ENCODE measurements at regions not wholly inside any gene's neighbourhood (a gene's known extent, or its start where the extent isn't known, plus 50 kb on each side); places are given as distances from the start of the nearest gene placed in this dataset.
"Not testable (repeated sequence)": the region's sequence is repeated elsewhere in the genome, so short reads cannot be mapped to it uniquely, and the experiment has no call there.

DNA sequence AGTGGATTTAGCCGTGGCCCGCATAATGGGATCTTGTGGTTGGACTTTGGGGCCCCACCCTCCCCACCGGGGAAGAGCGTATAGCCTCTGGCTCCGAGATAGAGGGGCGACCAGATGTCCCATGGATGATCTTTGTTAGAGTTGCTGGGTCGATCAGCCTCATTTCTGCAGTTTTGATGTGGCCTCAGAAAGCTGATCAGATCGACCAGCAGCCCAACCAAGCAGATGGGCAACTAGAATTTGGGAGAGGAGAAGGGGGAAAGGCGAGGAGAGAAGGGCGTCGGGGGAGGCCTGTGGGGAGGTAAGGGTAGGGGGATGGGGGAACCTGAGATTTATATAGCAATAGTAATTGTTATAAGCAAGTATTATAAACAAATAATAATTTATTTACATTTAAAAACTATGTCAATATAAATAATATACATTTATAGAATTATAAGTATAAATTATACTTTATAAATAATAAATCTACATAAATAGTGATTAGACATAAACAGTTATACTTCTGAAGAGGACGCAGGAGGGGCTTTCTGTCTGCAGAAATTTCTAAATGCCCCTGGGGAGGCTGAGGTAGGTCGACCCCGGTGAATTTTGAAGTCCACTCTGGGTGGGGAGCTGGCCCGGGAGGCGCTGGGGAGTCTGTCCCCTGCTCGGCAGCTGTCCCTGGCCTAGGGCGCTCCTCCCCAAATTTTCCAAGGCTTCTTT lies 136.3 kb downstream of the KCNJ12 start:
- Histone ChIP-seq H3K4me1 (ENCODE audit: insufficient read depth, low read length) (peaks cover 3% of the 10 kb centered on the region; the same call in 1 of the 2 replicates), H3K79me2 (ENCODE audit: insufficient read depth, low read length) (no peaks in the 10 kb centered on the region), H4K20me1 (ENCODE audit: insufficient read depth, low read length) (no peaks in the 10 kb centered on the region), H2AFZ (ENCODE audit: low read depth, low read length) (no peak overlapping the region), H3K27me3 (ENCODE audit: insufficient read depth, low read length, poor library complexity) (peaks cover 6% of the 10 kb centered on the region), H3K4me2 (ENCODE audit: insufficient read depth, low read length) (no peak overlapping the region), H3K9ac (ENCODE audit: low read depth, low read length) (no peak overlapping the region), H3K9me3 (ENCODE audit: insufficient read depth, low read length, severe bottlenecking) (no peaks in the 10 kb centered on the region), H3K4me3 (ENCODE audit: low read depth in 1 of 2, low read length in 2 of 2) (no peak overlapping the region), H3K27ac (ENCODE audit: low read length) (no peak overlapping the region), H3K36me3 (ENCODE audit: insufficient read depth, low read length) (no peaks in the 10 kb centered on the region)
- DNase-seq (no peak), ATAC-seq (ENCODE audit: insufficient read depth, low read depth) (no peak)
- TF ChIP-seq, protein P1, sequence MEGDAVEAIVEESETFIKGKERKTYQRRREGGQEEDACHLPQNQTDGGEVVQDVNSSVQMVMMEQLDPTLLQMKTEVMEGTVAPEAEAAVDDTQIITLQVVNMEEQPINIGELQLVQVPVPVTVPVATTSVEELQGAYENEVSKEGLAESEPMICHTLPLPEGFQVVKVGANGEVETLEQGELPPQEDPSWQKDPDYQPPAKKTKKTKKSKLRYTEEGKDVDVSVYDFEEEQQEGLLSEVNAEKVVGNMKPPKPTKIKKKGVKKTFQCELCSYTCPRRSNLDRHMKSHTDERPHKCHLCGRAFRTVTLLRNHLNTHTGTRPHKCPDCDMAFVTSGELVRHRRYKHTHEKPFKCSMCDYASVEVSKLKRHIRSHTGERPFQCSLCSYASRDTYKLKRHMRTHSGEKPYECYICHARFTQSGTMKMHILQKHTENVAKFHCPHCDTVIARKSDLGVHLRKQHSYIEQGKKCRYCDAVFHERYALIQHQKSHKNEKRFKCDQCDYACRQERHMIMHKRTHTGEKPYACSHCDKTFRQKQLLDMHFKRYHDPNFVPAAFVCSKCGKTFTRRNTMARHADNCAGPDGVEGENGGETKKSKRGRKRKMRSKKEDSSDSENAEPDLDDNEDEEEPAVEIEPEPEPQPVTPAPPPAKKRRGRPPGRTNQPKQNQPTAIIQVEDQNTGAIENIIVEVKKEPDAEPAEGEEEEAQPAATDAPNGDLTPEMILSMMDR (IDR thresholded peaks at IDR 0.05; ENCODE audit: borderline replicate concordance, extremely low read depth, low read length, poor library complexity, severe bottlenecking), result no peak
- no peak for TF ChIP-seq EZH2 (IDR thresholded peaks at IDR 0.05; ENCODE audit: borderline replicate concordance, low read depth, low read length, severe bottlenecking)

DNA sequence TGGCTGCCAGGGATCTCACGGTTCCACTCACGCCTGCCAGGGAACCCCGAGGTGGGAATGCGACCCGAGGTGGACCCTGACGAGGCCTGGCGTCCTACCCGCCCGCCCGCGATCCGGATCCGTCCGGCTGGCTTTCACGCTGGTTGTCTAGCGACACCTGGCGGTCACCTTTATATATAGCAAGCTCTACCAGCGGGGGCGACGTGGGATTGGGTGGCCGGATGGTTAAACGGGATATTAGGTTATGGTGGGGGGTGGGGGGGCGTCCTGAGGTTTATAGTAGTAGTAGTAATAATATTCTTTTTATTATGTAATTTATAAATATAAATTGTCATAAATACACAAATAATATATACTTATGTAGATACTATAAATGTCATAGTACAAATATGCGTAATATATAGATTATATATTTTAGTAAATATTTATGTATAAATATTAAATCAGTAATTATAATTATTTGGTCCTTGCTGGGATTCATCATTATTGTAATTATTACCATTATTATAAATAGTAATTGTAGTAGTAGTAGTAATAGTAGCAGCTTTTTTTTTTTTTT lies 136.9 kb downstream of the KCNJ12 start:
- H4K20me1 ChIP-seq (ENCODE audit: insufficient read depth, low read length), result no peaks in the 10 kb centered on the region
- H3K36me3 ChIP-seq (ENCODE audit: insufficient read depth, low read length), result no peaks in the 10 kb centered on the region
- no peak overlapping the region for H2AFZ ChIP-seq (ENCODE audit: low read depth, low read length)
- H3K9me3 ChIP-seq (ENCODE audit: insufficient read depth, low read length, severe bottlenecking), result no peaks in the 10 kb centered on the region
- no peak for TF ChIP-seq EZH2 (IDR thresholded peaks at IDR 0.05; ENCODE audit: borderline replicate concordance, low read depth, low read length, severe bottlenecking)
- TF ChIP-seq, protein P1 (IDR thresholded peaks at IDR 0.05; ENCODE audit: borderline replicate concordance, extremely low read depth, low read length, poor library complexity, severe bottlenecking), result peak; percentile 82
- H3K4me1 ChIP-seq (ENCODE audit: insufficient read depth, low read length), result peaks cover 3% of the 10 kb centered on the region; the same call in 1 of the 2 replicates
- no peak overlapping the region for H3K27ac ChIP-seq (ENCODE audit: low read length)
- DNase-seq (peak; percentile 69), ATAC-seq (ENCODE audit: insufficient read depth, low read depth) (peak; percentile 82)
- no peak overlapping the region for H3K4me3 ChIP-seq (ENCODE audit: low read depth in 1 of 2, low read length in 2 of 2)
- H3K27me3 ChIP-seq (ENCODE audit: insufficient read depth, low read length, poor library complexity), result peaks cover 6% of the 10 kb centered on the region
- no peak overlapping the region for H3K9ac ChIP-seq (ENCODE audit: low read depth, low read length)
- no peaks in the 10 kb centered on the region for H3K79me2 ChIP-seq (ENCODE audit: insufficient read depth, low read length)
- H3K4me2 ChIP-seq (ENCODE audit: insufficient read depth, low read length), result no peak overlapping the region

DNA sequence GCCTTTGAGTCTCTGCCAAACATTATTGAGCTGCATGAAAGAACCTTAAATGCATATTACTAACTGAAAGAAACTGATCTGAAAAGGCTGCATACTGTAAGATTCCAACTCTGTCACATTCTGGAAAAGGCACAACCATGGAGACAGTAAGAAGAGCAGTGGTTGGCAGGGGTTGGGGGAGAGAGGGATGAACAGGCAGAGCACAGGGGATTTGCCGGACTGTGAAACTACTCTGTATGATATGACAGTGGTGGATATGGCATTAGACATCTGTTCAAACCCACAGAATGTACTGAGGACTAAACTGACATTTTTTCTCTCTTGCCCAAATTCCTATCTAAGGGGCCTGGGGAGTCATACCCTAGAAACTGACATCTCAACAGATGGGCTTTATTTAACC lies 138.4 kb downstream of the KCNJ12 start:
- not testable (repeated sequence) for H4K20me1 ChIP-seq (ENCODE audit: insufficient read depth, low read length); H3K36me3 ChIP-seq (ENCODE audit: insufficient read depth, low read length); H3K27ac ChIP-seq (ENCODE audit: low read length); ATAC-seq (ENCODE audit: insufficient read depth, low read depth); H3K79me2 ChIP-seq (ENCODE audit: insufficient read depth, low read length); DNase-seq; H3K4me1 ChIP-seq (ENCODE audit: insufficient read depth, low read length); H3K4me2 ChIP-seq (ENCODE audit: insufficient read depth, low read length); H2AFZ ChIP-seq (ENCODE audit: low read depth, low read length); H3K4me3 ChIP-seq (ENCODE audit: low read depth in 1 of 2, low read length in 2 of 2); H3K9ac ChIP-seq (ENCODE audit: low read depth, low read length); H3K27me3 ChIP-seq (ENCODE audit: insufficient read depth, low read length, poor library complexity); H3K9me3 ChIP-seq (ENCODE audit: insufficient read depth, low read length, severe bottlenecking)

DNA sequence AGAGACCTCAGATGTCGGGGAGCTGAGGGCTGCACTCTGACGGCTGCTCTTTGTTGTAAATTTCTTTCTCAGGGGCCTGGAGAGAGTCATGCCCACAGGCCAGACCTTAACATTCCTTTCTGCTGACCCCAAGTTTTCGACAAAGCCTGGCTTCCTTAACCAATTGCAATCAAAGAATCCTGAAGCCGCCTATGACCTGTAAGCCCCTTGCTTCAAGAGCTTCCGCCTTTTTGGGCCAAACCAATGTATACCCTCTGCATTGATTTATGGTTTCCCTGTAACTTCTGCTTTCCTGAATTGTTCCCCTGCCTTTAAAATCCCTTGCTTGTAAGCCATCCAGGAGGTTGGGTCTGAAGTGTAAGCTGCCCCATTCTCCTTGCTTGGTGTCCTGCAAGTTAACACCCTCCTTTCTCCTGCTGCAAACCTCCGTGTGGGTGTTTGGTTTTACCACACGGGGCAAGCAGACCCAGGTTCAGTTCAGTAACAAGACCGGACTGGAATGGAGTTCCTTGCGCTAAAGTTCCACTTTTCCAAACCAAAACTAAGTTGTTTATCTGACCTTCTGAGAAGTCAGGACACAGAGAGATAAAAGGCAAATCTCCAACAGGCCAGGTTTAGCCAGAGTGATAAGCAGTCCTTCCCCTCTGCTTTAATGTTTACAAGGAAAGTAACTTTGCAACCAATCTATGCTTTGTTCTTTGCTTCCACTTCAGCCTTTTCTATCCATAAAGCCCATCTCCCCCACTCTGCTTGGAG lies 141.6 kb downstream of the KCNJ12 start:
- Histone ChIP-seq H3K4me3 (ENCODE audit: low read depth in 1 of 2, low read length in 2 of 2) (no peak overlapping the region), H4K20me1 (ENCODE audit: insufficient read depth, low read length) (no peaks in the 10 kb centered on the region), H3K79me2 (ENCODE audit: insufficient read depth, low read length) (no peaks in the 10 kb centered on the region), H3K4me1 (ENCODE audit: insufficient read depth, low read length) (peaks cover 3% of the 10 kb centered on the region; the same call in 1 of the 2 replicates), H3K4me2 (ENCODE audit: insufficient read depth, low read length) (no peak overlapping the region), H3K9ac (ENCODE audit: low read depth, low read length) (no peak overlapping the region), H3K27ac (ENCODE audit: low read length) (no peak overlapping the region), H3K36me3 (ENCODE audit: insufficient read depth, low read length) (no peaks in the 10 kb centered on the region), H3K9me3 (ENCODE audit: insufficient read depth, low read length, severe bottlenecking) (no peaks in the 10 kb centered on the region), H3K27me3 (ENCODE audit: insufficient read depth, low read length, poor library complexity) (no peaks in the 10 kb centered on the region), H2AFZ (ENCODE audit: low read depth, low read length) (no peak overlapping the region)
- TF ChIP-seq, protein P1 (IDR thresholded peaks at IDR 0.05; ENCODE audit: borderline replicate concordance, extremely low read depth, low read length, poor library complexity, severe bottlenecking), result no peak
- TF ChIP-seq EZH2 (IDR thresholded peaks at IDR 0.05; ENCODE audit: borderline replicate concordance, low read depth, low read length, severe bottlenecking), result no peak
- ATAC-seq (ENCODE audit: insufficient read depth, low read depth), result no peak
- no peak for DNase-seq
